ENCODE measurements at regions not wholly inside any gene's neighbourhood (a gene's known extent, or its start where the extent isn't known, plus 50 kb on each side); places are given as distances from the start of the nearest gene placed in this dataset.

DNA sequence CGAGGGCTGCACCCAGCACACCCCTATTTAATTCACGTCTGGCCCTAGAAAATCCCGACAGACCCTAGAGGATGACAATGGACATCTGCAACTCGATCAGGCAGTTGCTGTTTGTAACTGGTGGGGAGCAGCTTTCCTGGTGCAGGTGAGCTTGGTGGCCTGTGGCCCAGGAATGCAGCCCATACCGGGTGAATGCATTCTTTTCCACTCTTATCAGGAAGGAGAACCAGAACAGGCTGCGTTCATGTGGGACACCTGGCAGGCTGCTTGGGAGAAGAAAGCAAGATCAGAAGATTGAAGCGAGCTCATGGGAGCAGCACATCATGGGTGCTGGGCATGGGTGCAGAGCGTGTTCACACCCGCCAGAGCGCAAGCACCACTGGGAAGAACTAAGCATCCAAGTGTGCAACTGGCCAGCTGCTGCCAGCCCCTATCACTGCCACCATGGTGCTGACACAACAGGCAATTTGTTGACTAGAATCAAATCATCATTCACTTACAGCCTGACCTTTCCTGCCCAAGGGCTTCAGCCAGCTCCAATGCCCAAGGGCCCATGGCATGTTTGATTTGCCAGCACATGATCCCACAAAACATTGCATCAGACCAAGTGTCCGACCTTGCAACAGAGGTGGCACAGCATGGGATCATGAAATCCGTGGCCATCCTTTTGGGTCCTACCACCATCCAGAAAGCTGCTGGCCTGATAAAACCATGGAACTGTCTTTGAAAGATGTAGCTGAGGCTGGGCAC lies 241.7 kb upstream of the ID2 start:
- TF ChIP-seq TEAD4 (IDR thresholded peaks at IDR 0.05) (no peak), YY1 (IDR thresholded peaks at IDR 0.05; ENCODE audit: low read depth) (no peak), EGR1 (IDR thresholded peaks at IDR 0.05) (no peak), FOXM1 (IDR thresholded peaks at IDR 0.05; ENCODE audit: borderline replicate concordance, low read depth) (no peak), REST (IDR thresholded peaks at IDR 0.05; ENCODE audit: low read depth) (no peak)
- TF ChIP-seq, protein P1, sequence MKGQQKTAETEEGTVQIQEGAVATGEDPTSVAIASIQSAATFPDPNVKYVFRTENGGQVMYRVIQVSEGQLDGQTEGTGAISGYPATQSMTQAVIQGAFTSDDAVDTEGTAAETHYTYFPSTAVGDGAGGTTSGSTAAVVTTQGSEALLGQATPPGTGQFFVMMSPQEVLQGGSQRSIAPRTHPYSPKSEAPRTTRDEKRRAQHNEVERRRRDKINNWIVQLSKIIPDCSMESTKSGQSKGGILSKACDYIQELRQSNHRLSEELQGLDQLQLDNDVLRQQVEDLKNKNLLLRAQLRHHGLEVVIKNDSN (IDR thresholded peaks at IDR 0.05): no peak

DNA sequence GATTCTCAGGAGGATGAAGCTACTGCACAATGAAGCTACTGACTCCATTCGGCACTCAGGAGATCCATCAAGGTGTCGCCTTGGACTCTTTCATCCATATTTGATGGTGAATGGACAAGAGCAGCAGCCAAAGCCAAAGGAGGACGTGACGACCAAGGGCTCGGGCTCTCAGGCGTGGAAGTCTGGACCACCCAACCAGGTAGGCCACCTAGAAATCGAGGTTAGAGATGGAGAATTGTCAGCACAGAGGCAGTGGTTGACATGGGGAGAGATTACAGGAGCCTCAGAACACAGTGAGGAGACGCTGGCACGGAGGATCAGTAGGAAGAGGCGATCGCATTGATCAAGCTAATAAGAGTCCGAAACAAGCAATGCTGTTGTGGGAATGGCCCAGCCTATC lies 240.5 kb upstream of the ID2 start:
- TF ChIP-seq NFIC (IDR thresholded peaks at IDR 0.05) (no peak), TCF12 (IDR thresholded peaks at IDR 0.05; ENCODE audit: low read depth) (no peak), EGR1 (IDR thresholded peaks at IDR 0.05) (no peak), MAX (IDR thresholded peaks at IDR 0.05) (no peak), CREB1 (IDR thresholded peaks at IDR 0.05; ENCODE audit: low read depth) (no peak), RAD21 (IDR thresholded peaks at IDR 0.05; ENCODE audit: low read depth) (no peak), TAF1 (IDR thresholded peaks at IDR 0.05; ENCODE audit: low read depth) (no peak), EP300 (IDR thresholded peaks at IDR 0.05; ENCODE audit: borderline replicate concordance) (no peak), TEAD4 (IDR thresholded peaks at IDR 0.05) (no peak), FOXM1 (IDR thresholded peaks at IDR 0.05; ENCODE audit: borderline replicate concordance, low read depth) (no peak)

DNA sequence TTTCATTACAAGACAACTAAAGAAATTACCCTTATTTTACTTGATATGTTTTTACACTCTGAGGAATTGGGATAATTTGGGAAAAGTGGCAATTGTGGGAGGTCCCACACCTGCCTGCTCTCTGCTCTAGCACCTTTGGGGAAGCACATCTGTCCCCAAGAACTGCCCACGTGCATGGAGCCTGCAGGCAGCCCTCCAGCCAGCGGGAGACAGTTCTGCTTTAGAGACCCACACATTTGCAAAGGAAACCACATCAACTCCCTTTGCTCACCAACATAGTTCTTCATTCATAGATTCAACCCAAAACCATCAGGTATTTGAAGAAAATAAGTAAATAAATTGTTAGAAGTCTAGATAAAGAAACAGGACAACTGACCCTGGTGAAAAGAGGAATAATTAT lies 239.9 kb upstream of the ID2 start:
- TF ChIP-seq TAF1 (IDR thresholded peaks at IDR 0.05; ENCODE audit: low read depth) (no peak), NFIC (IDR thresholded peaks at IDR 0.05) (no peak), EP300 (IDR thresholded peaks at IDR 0.05; ENCODE audit: borderline replicate concordance) (no peak), MAX (IDR thresholded peaks at IDR 0.05) (no peak), EGR1 (IDR thresholded peaks at IDR 0.05) (no peak), ZBTB7A (IDR thresholded peaks at IDR 0.05; ENCODE audit: low read depth) (no peak), RAD21 (IDR thresholded peaks at IDR 0.05; ENCODE audit: low read depth) (no peak), TEAD4 (IDR thresholded peaks at IDR 0.05) (no peak), REST (IDR thresholded peaks at IDR 0.05; ENCODE audit: low read depth) (no peak), YY1 (IDR thresholded peaks at IDR 0.05; ENCODE audit: low read depth) (no peak), TCF12 (IDR thresholded peaks at IDR 0.05; ENCODE audit: low read depth) (no peak), CREB1 (IDR thresholded peaks at IDR 0.05; ENCODE audit: low read depth) (no peak), CEBPB (IDR thresholded peaks at IDR 0.05) (no peak), FOXM1 (IDR thresholded peaks at IDR 0.05; ENCODE audit: borderline replicate concordance, low read depth) (no peak)
- TF ChIP-seq, protein P1 (IDR thresholded peaks at IDR 0.05): no peak

DNA sequence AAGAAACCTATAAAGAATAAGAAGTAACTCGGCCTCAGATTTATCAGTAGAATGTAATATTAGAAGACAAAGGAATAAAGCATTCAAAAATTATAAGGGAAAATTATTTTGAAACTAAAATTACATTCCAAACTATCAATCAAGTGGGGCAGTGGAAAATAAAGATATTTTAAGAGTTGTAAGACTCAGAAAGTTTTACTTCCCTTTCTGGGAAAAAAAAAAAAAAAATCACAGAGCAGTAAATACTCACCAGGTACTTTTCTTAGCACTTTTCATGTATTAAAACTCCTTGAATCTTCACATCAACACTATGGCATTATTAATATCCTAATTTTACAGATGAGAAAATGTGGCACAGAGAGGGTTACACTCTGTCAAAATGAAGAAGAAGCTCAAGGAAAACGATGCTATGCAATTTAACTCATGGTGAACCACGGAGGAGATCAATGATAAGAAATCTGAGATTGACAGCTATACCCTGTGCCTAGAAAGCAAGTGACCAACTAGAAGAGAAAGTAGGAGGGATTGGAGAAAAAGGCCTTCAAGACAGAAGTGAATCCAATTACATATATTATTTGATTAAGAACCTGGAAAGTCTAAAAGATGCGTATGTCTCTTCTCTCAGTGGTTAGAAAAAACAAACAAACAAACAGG lies 238.9 kb upstream of the ID2 start:
- TF ChIP-seq CREB1 (IDR thresholded peaks at IDR 0.05; ENCODE audit: low read depth) (no peak), EP300 (IDR thresholded peaks at IDR 0.05; ENCODE audit: borderline replicate concordance) (no peak), TEAD4 (IDR thresholded peaks at IDR 0.05) (no peak), FOXM1 (IDR thresholded peaks at IDR 0.05; ENCODE audit: borderline replicate concordance, low read depth) (no peak), TAF1 (IDR thresholded peaks at IDR 0.05; ENCODE audit: low read depth) (no peak), CEBPB (IDR thresholded peaks at IDR 0.05) (no peak), MAX (IDR thresholded peaks at IDR 0.05) (no peak), TCF12 (IDR thresholded peaks at IDR 0.05; ENCODE audit: low read depth) (no peak), YY1 (IDR thresholded peaks at IDR 0.05; ENCODE audit: low read depth) (no peak), RAD21 (IDR thresholded peaks at IDR 0.05; ENCODE audit: low read depth) (no peak), EGR1 (IDR thresholded peaks at IDR 0.05) (no peak), ZBTB7A (IDR thresholded peaks at IDR 0.05; ENCODE audit: low read depth) (no peak), REST (IDR thresholded peaks at IDR 0.05; ENCODE audit: low read depth) (no peak)
- TF ChIP-seq, protein P1 (IDR thresholded peaks at IDR 0.05): no peak
